GM21786 (cell line): ENCODE measurements at regions not wholly inside any gene's neighbourhood (a gene's known extent, or its start where the extent isn't known, plus 50 kb on each side); places are given as distances from the start of the nearest gene placed in this dataset.

Source experiments
- ATAC-seq: cut with Tn5 transposase; IDR thresholded peaks from one replicate; pipeline ENCODE4 v1.9.1; 2021; ENCODE audit not compliant: unreplicated experiment

- ATAC-seq: no peak
Measured at GRCh38 chr9:95762322-95762721, 113.2 kb upstream of the ERCC6L2 start.

- no peak for ATAC-seq
Measured at GRCh38 chr9:95760791-95761190, 114.7 kb upstream of the ERCC6L2 start.

GRCh38 chr9:95757439-95757838, 118.1 kb upstream of the ERCC6L2 start:
- ATAC-seq: no peak

- no peak for ATAC-seq
Measured at GRCh38 chr9:95756986-95757385, 118.5 kb upstream of the ERCC6L2 start.

GRCh38 chr9:95756101-95756500, 119.4 kb upstream of the ERCC6L2 start:
- no peak for ATAC-seq

GRCh38 chr9:95755421-95755730, 120.1 kb upstream of the ERCC6L2 start:
- ATAC-seq: no peak

- ATAC-seq: no peak
Measured at GRCh38 chr9:95754533-95755420, 120.7 kb upstream of the ERCC6L2 start.

GRCh38 chr9:95753762-95754465, 121.6 kb upstream of the ERCC6L2 start:
- no peak for ATAC-seq

- ATAC-seq: no peak
Measured at GRCh38 chr9:95752129-95752731, 123.3 kb upstream of the ERCC6L2 start.

GRCh38 chr9:95751520-95751790, 124.0 kb upstream of the ERCC6L2 start:
- ATAC-seq: no peak

GRCh38 chr9:95750725-95751519, 124.6 kb upstream of the ERCC6L2 start:
- ATAC-seq: no peak

GRCh38 chr9:95749493-95749892, 126.0 kb upstream of the ERCC6L2 start:
- no peak for ATAC-seq

- ATAC-seq: no peak
Measured at GRCh38 chr9:95746408-95747180, 128.9 kb upstream of the ERCC6L2 start.

- ATAC-seq: no peak
Measured at GRCh38 chr9:95742821-95743220, 132.7 kb upstream of the ERCC6L2 start.

GRCh38 chr9:95741631-95742030, 133.9 kb upstream of the ERCC6L2 start:
- no peak for ATAC-seq

GRCh38 chr9:95740217-95741004, 135.1 kb upstream of the ERCC6L2 start:
- ATAC-seq: no peak

- no peak for ATAC-seq
Measured at GRCh38 chr9:95738438-95738837, 137.1 kb upstream of the ERCC6L2 start.

- no peak for ATAC-seq
Measured at GRCh38 chr9:95736891-95737522, 138.5 kb upstream of the ERCC6L2 start.

GRCh38 chr9:95736370-95736769, 139.1 kb upstream of the ERCC6L2 start:
- no peak for ATAC-seq
